K562 (cell line): ENCODE measurements at regions not wholly inside any gene's neighbourhood (a gene's known extent, or its start where the extent isn't known, plus 50 kb on each side); places are given as distances from the start of the nearest gene placed in this dataset.

Source experiments
- ATAC-seq: fragments of 200-7000 bp; cut with Tn5 transposase; 3 replicates; pipeline ENCODE4 v1.9.1; 2020; ENCODE audit warnings: moderate library complexity
- BruUV-seq: library from RNA; stranded (reverse); fragments of 400-500 nt; replicated peaks from 2 replicates; lab custom pipeline; 2021; lab: Mats Ljungman, UMichigan
- CTCF ChIA-PET: fragments of 300-600 bp; formaldehyde crosslinking; extraction: SDS; loops from one replicate; lab custom pipeline; 2021; ENCODE audit warnings: low intra/inter-chr PET ratio; lab: Yijun Ruan, JAX
- POLR2A ChIA-PET: fragments of 300-600, 350-650 bp; sonication (Branson Sonifier 250); formaldehyde crosslinking; extraction: SDS; loops from one replicate; lab custom pipeline; 2021; ENCODE audit warnings: antibody characterized with exemption, inconsistent platforms; lab: Yijun Ruan, JAX
- DNase-seq, 4 experiments: peaks; one replicate each; pipeline versions ENCODE4 v3.0.0 to v3.0.0-alpha.2; 2011 to 2018; ENCODE audit warnings: low spot score in 3 of 4, mixed read lengths in 3 of 4; ENCODE audit errors: extremely low read depth in 1 of 4
- FAIRE-seq: peaks from 2 replicates; lab custom pipeline; 2011; peaks lifted over from hg19 to GRCh38; lab: Jason Lieb, UNC
- H2AFZ ChIP-seq: 2 replicates; pipeline ENCODE4 v1.6.0; 2011; ENCODE audit warnings: low read depth, low read length, control low read depth, inconsistent platforms
- H3K27ac ChIP-seq: fragments of 200-600 bp; 3 replicates; pipeline ENCODE4 v1.8.0; 2011; ENCODE audit warnings: low read depth, mild to moderate bottlenecking, control low read depth, inconsistent platforms, low read length, moderate library complexity, mixed read lengths; ENCODE audit errors: extremely low read depth
- H3K27me3 ChIP-seq, 2 experiments: fragments of 300-600 bp in 1 of 2; 2 replicates in 1 of 2; 3 replicates in 1 of 2; pipeline versions ENCODE4 v1.6.0 to v1.8.0; 2011; ENCODE audit warnings: inconsistent platforms in 2 of 2, low read length in 2 of 2, mild to moderate bottlenecking in 1 of 2, mixed read lengths in 1 of 2, moderate library complexity in 1 of 2; ENCODE audit not compliant: control insufficient read depth in 2 of 2, insufficient read depth in 2 of 2
- H3K36me3 ChIP-seq: fragments of 300-600 bp; 3 replicates; pipeline ENCODE4 v1.8.0; 2011; ENCODE audit warnings: mild to moderate bottlenecking, low read length, inconsistent platforms; ENCODE audit not compliant: control insufficient read depth, insufficient read depth
- H3K4me1 ChIP-seq, 2 experiments: fragments of 200-600 bp in 1 of 2; replicated peaks in 1 of 2; 2 replicates in 1 of 2; 3 replicates in 1 of 2; pipeline versions ENCODE4 v1.5.1 to v1.8.0; 2011; ENCODE audit warnings: inconsistent platforms in 2 of 2, low read length in 2 of 2, mild to moderate bottlenecking in 1 of 2, mixed read lengths in 1 of 2, moderate library complexity in 1 of 2; ENCODE audit not compliant: control insufficient read depth in 2 of 2, insufficient read depth in 2 of 2
- H3K4me2 ChIP-seq: 2 replicates; pipeline ENCODE4 v1.6.1; 2011; ENCODE audit warnings: low read length, control low read depth, inconsistent platforms, mixed read lengths; ENCODE audit not compliant: insufficient read depth
- H3K4me3 ChIP-seq: fragments of 200-600 bp; sonication (generic), shearing (Covaris generic); 2 replicates; pipeline ENCODE4 v1.5.1; 2016; ENCODE audit warnings: control low read depth, inconsistent platforms
- H3K79me2 ChIP-seq: fragments of 200-600 bp; 3 replicates; pipeline ENCODE4 v1.8.0; 2011; ENCODE audit warnings: low read length, inconsistent platforms; ENCODE audit not compliant: control insufficient read depth, insufficient read depth
- H3K9ac ChIP-seq, 2 experiments: 2 replicates each; pipeline versions ENCODE4 v1.6.0 to v1.6.1; 2011; ENCODE audit warnings: low read depth in 2 of 2, low read length in 2 of 2, control low read depth in 1 of 2, inconsistent platforms in 1 of 2, mild to moderate bottlenecking in 1 of 2, mixed read lengths in 1 of 2; ENCODE audit not compliant: insufficient read depth in 1 of 2
- H3K9me1 ChIP-seq: one replicate; pipeline ENCODE4 v1.6.0; 2011; ENCODE audit warnings: inconsistent platforms, mild to moderate bottlenecking, low read length, moderate library complexity; ENCODE audit not compliant: control insufficient read depth, insufficient read depth
- H3K9me3 ChIP-seq: replicated peaks from 2 replicates; pipeline ENCODE4 v1.5.1; 2011; ENCODE audit warnings: low read depth, low read length, inconsistent platforms; ENCODE audit not compliant: control insufficient read depth, insufficient read depth
- H4K20me1 ChIP-seq: replicated peaks from 2 replicates; pipeline ENCODE4 v1.6.1; 2011; ENCODE audit warnings: low read length, inconsistent platforms, mixed read lengths; ENCODE audit not compliant: control insufficient read depth, insufficient read depth
- MAZ ChIP-seq, 2 experiments: fragments of 450-650 bp in 1 of 2; sonication (generic) in 1 of 2; formaldehyde crosslinking; IDR thresholded peaks in 1 of 2; conservative IDR thresholded peaks in 1 of 2; 2 replicates each; pipeline versions ENCODE4 v1.4.0 to v1.5.0; 2020; ENCODE audit warnings: mild to moderate bottlenecking in 1 of 2, missing genetic modification reagents in 1 of 2
- NFE2 ChIP-seq: IDR thresholded peaks from 2 replicates; pipeline ENCODE4 v1.6.1; 2014; ENCODE audit warnings: antibody characterized with exemption, low read depth
- NR2C2 ChIP-seq, 2 experiments: fragments of 200-800 bp in 1 of 2; sonication (Bioruptor generic) in 1 of 2; sonication (generic) in 1 of 2; formaldehyde crosslinking in 1 of 2; IDR thresholded peaks; 2 replicates each; pipeline versions ENCODE4 v1.6.1 to v1.8.0; 2016 to 2022; ENCODE audit warnings: mild to moderate bottlenecking in 1 of 2, missing compliant biosample characterization in 1 of 2, missing genetic modification characterization in 1 of 2, missing genetic modification reagents in 1 of 2
- PURB ChIP-seq: sonication (generic); formaldehyde crosslinking; IDR thresholded peaks from 2 replicates; pipeline ENCODE4 v1.9.0; 2021; ENCODE audit warnings: low read depth, mild to moderate bottlenecking, missing genetic modification reagents
- ZNF311 ChIP-seq: fragments of 250-450 bp; sonication (Bioruptor Pico); IDR thresholded peaks from 2 replicates; pipeline ENCODE4 v1.4.0; 2020; ENCODE audit warnings: mild to moderate bottlenecking, moderate library complexity
- WGBS: fragments of 100-300 bp; shearing (Covaris generic); methylation state at CpG from one replicate; pipeline ENCODE4 v1.1.6; 2016; ENCODE audit warnings: low coverage, mixed read lengths; ENCODE audit not compliant: insufficient coverage; ENCODE audit errors: missing lambda C conversion rate; 5-methylcytosine and 5-hydroxymethylcytosine counted together
- in situ Hi-C: fragments of 300-500 bp; cut with MboI; formaldehyde crosslinking; loops from 4 replicates; pipeline ENCODE4 v1.15.0; 2018; ENCODE audit warnings: inconsistent platforms, mixed read lengths
- intact Hi-C: fragments of 100-400 bp; cut with micrococcal nuclease; formaldehyde crosslinking; loops from 2 replicates; pipeline ENCODE4 v1.14.2; 2022
- TF ChIP-seq, protein P1 (sequence below): fragments of 250-450 bp; sonication (Bioruptor Pico); IDR thresholded peaks from 2 replicates; pipeline ENCODE4 v1.5.0; 2021

DNA sequence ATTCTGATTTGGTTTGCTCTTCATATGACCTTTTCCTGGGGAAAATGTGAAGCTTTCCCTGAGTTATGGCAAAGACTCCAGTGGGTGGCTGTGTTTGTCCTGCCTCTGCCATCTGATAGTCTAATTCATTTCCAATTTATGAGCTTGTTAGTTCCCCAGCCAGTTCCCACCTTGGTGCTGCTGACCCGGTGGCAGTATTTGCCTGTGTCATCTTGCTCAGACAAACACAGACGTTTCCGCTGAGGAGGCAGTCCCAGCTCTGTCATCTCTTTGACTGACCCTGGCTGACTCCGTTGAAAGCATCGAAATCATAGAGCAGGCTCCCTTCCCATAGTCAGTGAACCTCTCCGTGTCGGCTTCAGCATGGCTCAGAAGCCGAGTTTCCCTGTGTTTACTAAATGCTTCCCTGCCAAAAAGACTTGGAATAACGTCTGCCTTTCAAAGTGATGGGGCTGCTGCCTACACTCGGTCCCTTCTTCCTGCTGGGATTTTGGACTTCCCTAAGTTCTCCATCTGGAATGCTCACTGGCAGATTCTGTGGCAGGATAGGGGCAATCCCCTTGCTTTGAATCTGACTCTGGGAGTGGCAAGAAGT, 538.3 kb downstream of the NPIPA7 start:
- H3K27ac ChIP-seq: no peak overlapping the region
- POLR2A ChIA-PET: no interaction called here
- H3K27me3 ChIP-seq: peaks cover 8 to 21% of the 10 kb centered on the region in 2 experiments; a peak in 4 of 5 replicates
- ATAC-seq: no peak
- no peak overlapping the region for H3K9ac ChIP-seq
- peak; percentile 57 for FAIRE-seq
- 2% methylated on average over 9 of the region's 10 CpGs for WGBS
- H3K4me1 ChIP-seq: no peaks in the 10 kb centered on the region; a peak in 1 of 5 replicates
- intact Hi-C loops: no loop called here
- TF ChIP-seq MAZ (CRISPR knock-in tag; conservative IDR thresholded peaks at IDR 0.05 in 1 of 2, IDR thresholded peaks at IDR 0.05 in 1 of 2) (no peak), ZNF311 (no peak), NFE2 (0 out of 2 replicates have a peak, but pooled peaks have one; percentile 3), PURB (CRISPR knock-in tag) (no peak), NR2C2 (CRISPR knock-in tag; IDR thresholded peaks at IDR 0.05) (no peak), NR2C2 (tag; IDR thresholded peaks at IDR 0.05) (0 out of 2 replicates have a peak, but pooled peaks have one; percentile 20)
- TF ChIP-seq, protein P1, sequence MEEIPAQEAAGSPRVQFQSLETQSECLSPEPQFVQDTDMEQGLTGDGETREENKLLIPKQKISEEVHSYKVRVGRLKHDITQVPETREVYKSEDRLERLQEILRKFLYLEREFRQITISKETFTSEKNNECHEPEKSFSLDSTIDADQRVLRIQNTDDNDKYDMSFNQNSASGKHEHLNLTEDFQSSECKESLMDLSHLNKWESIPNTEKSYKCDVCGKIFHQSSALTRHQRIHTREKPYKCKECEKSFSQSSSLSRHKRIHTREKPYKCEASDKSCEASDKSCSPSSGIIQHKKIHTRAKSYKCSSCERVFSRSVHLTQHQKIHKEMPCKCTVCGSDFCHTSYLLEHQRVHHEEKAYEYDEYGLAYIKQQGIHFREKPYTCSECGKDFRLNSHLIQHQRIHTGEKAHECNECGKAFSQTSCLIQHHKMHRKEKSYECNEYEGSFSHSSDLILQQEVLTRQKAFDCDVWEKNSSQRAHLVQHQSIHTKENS: no peak
- BruUV-seq: no TSS peak
- no peaks in the 10 kb centered on the region for H3K9me3 ChIP-seq
- H3K36me3 ChIP-seq: no peaks in the 10 kb centered on the region
- H3K4me2 ChIP-seq: no peak overlapping the region
- no peak overlapping the region for H3K4me3 ChIP-seq
- H3K79me2 ChIP-seq: no peaks in the 10 kb centered on the region
- no peak overlapping the region for H2AFZ ChIP-seq
- 0 out of 2 replicates have a peak, but pooled peaks cover 2% of the 10 kb centered on the region for H4K20me1 ChIP-seq
- no peak for DNase-seq
- no peaks in the 10 kb centered on the region for H3K9me1 ChIP-seq
- in situ Hi-C loops: no loop called here
- CTCF ChIA-PET: no interaction called here
